GM19025 (cell line): ENCODE measurements at regions not wholly inside any gene's neighbourhood (a gene's known extent, or its start where the extent isn't known, plus 50 kb on each side); places are given as distances from the start of the nearest gene placed in this dataset.

Experiments used
- ATAC-seq: cut with Tn5 transposase; IDR thresholded peaks from one replicate; pipeline ENCODE4 v1.9.1; 2021; ENCODE audit warnings: mild to moderate bottlenecking, low read depth, moderate library complexity; ENCODE audit not compliant: unreplicated experiment

GRCh38 chr10:117668327-117669008 lies 125.9 kb downstream of the EMX2 start:
- ATAC-seq: no peak

- ATAC-seq: no peak
These were observed 126.6 kb downstream of the EMX2 start for GRCh38 chr10:117669122-117669521.

GRCh38 chr10:117670116-117670904 lies 127.8 kb downstream of the EMX2 start:
- no peak for ATAC-seq

GRCh38 chr10:117673230-117674010 lies 130.9 kb downstream of the EMX2 start:
- ATAC-seq: no peak

GRCh38 chr10:117674201-117674600 lies 131.7 kb downstream of the EMX2 start:
- ATAC-seq: no peak

GRCh38 chr10:117674646-117675045 lies 132.1 kb downstream of the EMX2 start:
- no peak for ATAC-seq

- ATAC-seq: no peak
These were observed 133.0 kb downstream of the EMX2 start for GRCh38 chr10:117675514-117676055.

- ATAC-seq: no peak
These were observed 134.7 kb downstream of the EMX2 start for GRCh38 chr10:117677239-117677638.

- ATAC-seq: no peak
These were observed 135.4 kb downstream of the EMX2 start for GRCh38 chr10:117677890-117678500.

- ATAC-seq: no peak
These were observed 138.1 kb downstream of the EMX2 start for GRCh38 chr10:117680601-117681000.

GRCh38 chr10:117681104-117681503 lies 138.6 kb downstream of the EMX2 start:
- ATAC-seq: no peak

GRCh38 chr10:117684046-117684610 lies 141.6 kb downstream of the EMX2 start:
- no peak for ATAC-seq

GRCh38 chr10:117684672-117685211 lies 142.2 kb downstream of the EMX2 start:
- ATAC-seq: no peak

- ATAC-seq: no peak
These were observed 142.9 kb downstream of the EMX2 start for GRCh38 chr10:117685431-117685830.

- no peak for ATAC-seq
These were observed 144.1 kb downstream of the EMX2 start for GRCh38 chr10:117686606-117687005.

GRCh38 chr10:117688358-117688757 lies 145.8 kb downstream of the EMX2 start:
- ATAC-seq: no peak

- no peak for ATAC-seq
These were observed 147.0 kb downstream of the EMX2 start for GRCh38 chr10:117689566-117689965.

GRCh38 chr10:117690359-117690758 lies 147.8 kb downstream of the EMX2 start:
- no peak for ATAC-seq

GRCh38 chr10:117694190-117694589 lies 151.6 kb downstream of the EMX2 start:
- ATAC-seq: no peak

- ATAC-seq: no peak
These were observed 154.9 kb downstream of the EMX2 start for GRCh38 chr10:117697402-117697801.
